Spleen (tissue), 7 donors: ENCODE measurements at regions not wholly inside any gene's neighbourhood (a gene's known extent, or its start where the extent isn't known, plus 50 kb on each side); places are given as distances from the start of the nearest gene placed in this dataset.

Experiments
- CTCF ChIP-seq, 11 experiments: fragments of 200-600 bp in 7 of 11; fragments of 450-650 bp in 4 of 11; sonication (generic) in 4 of 11; IDR thresholded peaks in 8 of 11; conservative IDR thresholded peaks in 3 of 11; 1 replicate in 7 of 11; 2 replicates in 4 of 11; pipeline versions ENCODE4 v1.4.0 to v1.8.0; 2016 to 2021; ENCODE audit warnings: antibody characterized with exemption in 11 of 11, inconsistent platforms in 4 of 11, mild to moderate bottlenecking in 1 of 11
- POLR2A ChIP-seq, 3 donors: fragments of 450-650 bp; IDR thresholded peaks; one replicate each; pipeline ENCODE4 v1.5.1; 2017; ENCODE audit warnings: antibody characterized with exemption in 3 of 3, mild to moderate bottlenecking in 1 of 3
- POLR2AphosphoS5 ChIP-seq, 3 donors: sonication (generic); formaldehyde crosslinking; IDR thresholded peaks; one replicate each; pipeline ENCODE4 v1.5.1; 2017; ENCODE audit warnings: antibody characterized with exemption in 3 of 3
- donor health status: DM: no; HTN: no; CAD: no; lungs with moderate emphysema.
- donor health status: DM: no; HTN: no; CAD: no.
- donor health status: DM: no; HTN: no; CAD: no.

DNA sequence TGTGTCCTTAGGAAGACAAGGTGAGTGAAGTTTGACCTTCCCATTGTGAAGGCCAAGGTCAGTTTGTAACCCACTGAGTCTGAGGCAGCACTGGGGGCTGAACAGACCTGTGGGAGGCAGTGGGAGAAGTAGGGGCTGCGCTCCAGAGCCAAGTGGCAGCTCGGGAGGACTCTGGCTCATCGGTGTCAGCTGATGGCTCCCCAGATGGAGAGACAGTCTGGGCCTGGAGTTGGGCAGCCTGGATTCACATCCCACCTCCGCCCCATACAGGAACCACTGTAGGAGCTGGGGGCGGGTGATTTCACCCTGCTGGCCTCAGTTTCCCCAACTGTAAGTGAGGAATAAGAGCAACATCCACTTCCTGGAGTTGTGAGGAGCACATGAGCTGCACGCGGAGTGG is 128.4 kb downstream of the FOXL1 start:
- no peak for TF ChIP-seq CTCF (IDR thresholded peaks at IDR 0.05 in 8 of 11, conservative IDR thresholded peaks at IDR 0.05 in 3 of 11)
- TF ChIP-seq POLR2A (IDR thresholded peaks at IDR 0.05): no peak
- TF ChIP-seq POLR2AphosphoS5 (IDR thresholded peaks at IDR 0.05): no peak
